Esophagus squamous epithelium (tissue), 5 donors: ENCODE measurements at regions not wholly inside any gene's neighbourhood (a gene's known extent, or its start where the extent isn't known, plus 50 kb on each side); places are given as distances from the start of the nearest gene placed in this dataset.

Experiments
- DNase-seq: peaks from one replicate; lab custom pipeline; 2025; lab: John Stamatoyannopoulos, UW
- H3K27ac ChIP-seq, 4 donors: fragments of 200-600 bp; sonication (generic); one replicate each; pipeline ENCODE4 v1.5.1; 2016 to 2019; ENCODE audit warnings: mild to moderate bottlenecking in 1 of 4
- H3K27me3 ChIP-seq, 4 donors: fragments of 200-600 bp; sonication (generic); 1 replicate in 3 of 4; 2 replicates in 1 of 4; pipeline versions ENCODE4 v1.5.1 to v1.6.0; 2017 to 2021; ENCODE audit warnings: antibody characterized with exemption in 1 of 4
- H3K36me3 ChIP-seq, 3 donors: fragments of 200-600 bp; sonication (generic); one replicate each; pipeline ENCODE4 v1.5.1; 2016 to 2019
- H3K4me1 ChIP-seq, 3 donors: fragments of 200-600 bp; sonication (generic); one replicate each; pipeline ENCODE4 v1.5.1; 2017 to 2019
- H3K4me3 ChIP-seq, 4 donors: fragments of 200-600 bp; sonication (generic); 1 replicate in 3 of 4; 2 replicates in 1 of 4; pipeline ENCODE4 v1.5.1; 2016 to 2019; ENCODE audit warnings: mild to moderate bottlenecking in 2 of 4, moderate library complexity in 1 of 4
- H3K9me3 ChIP-seq, 3 donors: fragments of 200-600 bp; sonication (generic); one replicate each; pipeline ENCODE4 v1.5.1; 2016 to 2019
- CTCF ChIP-seq, 6 experiments: fragments of 450-650 bp in 4 of 6; fragments of 200-600 bp in 2 of 6; sonication (generic) in 2 of 6; IDR thresholded peaks; one replicate each; pipeline ENCODE4 v1.5.1; 2016 to 2019; ENCODE audit warnings: antibody characterized with exemption in 6 of 6, mild to moderate bottlenecking in 4 of 6, moderate library complexity in 4 of 6
- POLR2A ChIP-seq, 4 donors: fragments of 450-650 bp; IDR thresholded peaks; one replicate each; pipeline ENCODE4 v1.6.1; 2017; ENCODE audit warnings: antibody characterized with exemption in 4 of 4, mild to moderate bottlenecking in 4 of 4, moderate library complexity in 3 of 4
- WGBS, 2 donors: methylation state at CpG; one replicate each; pipeline ENCODE4 v1.1.5; 2018; 5-methylcytosine and 5-hydroxymethylcytosine counted together
- intact Hi-C: fragments of 100-400 bp; cut with DNase I; formaldehyde crosslinking; loops from one replicate; pipeline ENCODE4 v1.15.0; 2022
- donor health status: DM: yes; HTN: yes; CAD: no.

- TF ChIP-seq CTCF (IDR thresholded peaks at IDR 0.05), result no peak
- no peak for TF ChIP-seq POLR2A (IDR thresholded peaks at IDR 0.05)
- Histone ChIP-seq H3K36me3 (no peaks in the 10 kb centered on the region), H3K4me1 (no peaks in the 10 kb centered on the region), H3K4me3 (no peak overlapping the region), H3K27ac (no peak overlapping the region), H3K9me3 (no peaks in the 10 kb centered on the region), H3K27me3 (peaks cover 0 to 14% (median 0%) of the 10 kb centered on the region in 4 donors)
- no peak for DNase-seq
- 70 to 88% methylated on average over 2 of the region's 2 CpGs for WGBS, 2 donors
- intact Hi-C loops, result no loop called here
These were observed 193.7 kb upstream of the CDH13 start for GRCh38 chr16:82433042-82433441.

- H3K9me3 ChIP-seq, result no peaks in the 10 kb centered on the region
- no peaks in the 10 kb centered on the region for H3K36me3 ChIP-seq
- H3K27me3 ChIP-seq, result peaks cover 0 to 18% (median 0%) of the 10 kb centered on the region in 4 donors
- WGBS, 2 donors, result 39 to 50% methylated on average over 8 of the region's 8 CpGs
- no peak overlapping the region for H3K27ac ChIP-seq
- intact Hi-C loops, result no loop called here
- no peak overlapping the region for H3K4me3 ChIP-seq
- TF ChIP-seq CTCF (IDR thresholded peaks at IDR 0.05), result no peak
- no peak for TF ChIP-seq POLR2A (IDR thresholded peaks at IDR 0.05)
- no peaks in the 10 kb centered on the region for H3K4me1 ChIP-seq
- no peak for DNase-seq
These were observed 194.5 kb upstream of the CDH13 start for GRCh38 chr16:82432261-82432660.

- H3K9me3 ChIP-seq, result no peaks in the 10 kb centered on the region
- DNase-seq, result no peak
- peaks cover 0 to 52% (median 0%) of the 10 kb centered on the region in 4 donors for H3K27me3 ChIP-seq
- 45% methylated on average over 4 of the region's 4 CpGs for WGBS, 2 donors
- no peaks in the 10 kb centered on the region for H3K36me3 ChIP-seq
- TF ChIP-seq POLR2A (IDR thresholded peaks at IDR 0.05) (no peak), CTCF (IDR thresholded peaks at IDR 0.05) (no peak)
- intact Hi-C loops, result no loop called here
- no peaks in the 10 kb centered on the region for H3K4me1 ChIP-seq
- no peak overlapping the region for H3K4me3 ChIP-seq
- H3K27ac ChIP-seq, result no peak overlapping the region
These were observed 201.1 kb upstream of the CDH13 start for GRCh38 chr16:82425661-82426060.

- 8 to 15% methylated on average over 1 of the region's 1 CpG for WGBS, 2 donors
These were observed 204.9 kb upstream of the CDH13 start for GRCh38 chr16:82421851-82422250.

GRCh38 chr16:82419332-82419731 lies 207.4 kb upstream of the CDH13 start:
- H3K9me3 ChIP-seq, result no peaks in the 10 kb centered on the region
- no peaks in the 10 kb centered on the region for H3K36me3 ChIP-seq
- H3K4me3 ChIP-seq, result no peak overlapping the region
- H3K4me1 ChIP-seq, result no peaks in the 10 kb centered on the region
- H3K27ac ChIP-seq, result no peak overlapping the region
- 79 to 85% methylated on average over 5 of the region's 5 CpGs for WGBS, 2 donors
- no peak for DNase-seq
- peaks cover 0 to 21% (median 0%) of the 10 kb centered on the region in 4 donors for H3K27me3 ChIP-seq
- intact Hi-C loops, result no loop called here
- TF ChIP-seq CTCF (IDR thresholded peaks at IDR 0.05) (no peak), POLR2A (IDR thresholded peaks at IDR 0.05) (no peak)

More at GRCh38 chr16:82421851-82422250, 204.9 kb upstream of the CDH13 start:
- Histone ChIP-seq H3K4me3 (no peak overlapping the region), H3K27ac (no peak overlapping the region), H3K36me3 (no peaks in the 10 kb centered on the region), H3K9me3 (no peaks in the 10 kb centered on the region), H3K27me3 (peaks cover 0 to 39% (median 0%) of the 10 kb centered on the region in 4 donors), H3K4me1 (no peaks in the 10 kb centered on the region)
- TF ChIP-seq CTCF (IDR thresholded peaks at IDR 0.05), result no peak
- no peak for TF ChIP-seq POLR2A (IDR thresholded peaks at IDR 0.05)
- no peak for DNase-seq
- intact Hi-C loops, result no loop called here
